Tibial artery (tissue), 4 donors: ENCODE measurements at regions not wholly inside any gene's neighbourhood (a gene's known extent, or its start where the extent isn't known, plus 50 kb on each side); places are given as distances from the start of the nearest gene placed in this dataset.
A peak's percentile ranks its signal among the peaks of the same experiment; 100 is the strongest.

Experiments
- DNase-seq, 2 donors: peaks; one replicate each; pipeline ENCODE4 v3.0.0-alpha.2; 2019
- H3K27ac ChIP-seq, 2 donors: fragments of 200-600 bp; sonication (generic) in 1 of 2; 1 replicate in 1 of 2; 2 replicates in 1 of 2; pipeline ENCODE4 v1.5.1; 2018 to 2019; ENCODE audit warnings: mild to moderate bottlenecking in 1 of 2
- H3K27me3 ChIP-seq, 2 donors: fragments of 200-600 bp; sonication (generic) in 1 of 2; one replicate each; pipeline versions ENCODE4 v1.5.1 to v1.6.0; 2016 to 2019
- H3K36me3 ChIP-seq, 3 donors: fragments of 200-600 bp; sonication (generic) in 2 of 3; one replicate each; pipeline ENCODE4 v1.5.1; 2016 to 2019; ENCODE audit warnings: mild to moderate bottlenecking in 2 of 3
- H3K4me1 ChIP-seq, 4 donors: fragments of 200-600 bp; sonication (generic) in 2 of 4; 1 replicate in 3 of 4; 2 replicates in 1 of 4; pipeline ENCODE4 v1.5.1; 2016 to 2019
- H3K4me3 ChIP-seq, 2 donors: fragments of 200-600 bp; sonication (generic) in 1 of 2; 1 replicate in 1 of 2; 2 replicates in 1 of 2; pipeline ENCODE4 v1.5.1; 2018 to 2019; ENCODE audit warnings: mild to moderate bottlenecking in 2 of 2
- H3K9me3 ChIP-seq, 3 donors: fragments of 200-600 bp; sonication (generic) in 1 of 3; one replicate each; pipeline ENCODE4 v1.5.1; 2016 to 2019
- intact Hi-C: fragments of 100-400 bp; cut with DNase I; formaldehyde crosslinking; loops from one replicate; pipeline ENCODE4 v1.15.0; 2023; ENCODE audit warnings: low total_unique reads
- TF ChIP-seq, protein P1 (sequence below), 2 experiments: fragments of 200-600 bp in 1 of 2; fragments of 450-650 bp in 1 of 2; IDR thresholded peaks; one replicate each; pipeline ENCODE4 v1.5.1; 2017 to 2019; ENCODE audit warnings: antibody characterized with exemption in 2 of 2, mild to moderate bottlenecking in 1 of 2, moderate library complexity in 1 of 2

- intact Hi-C loops = loop anchor here (2.0 kb wide), 1 partner anchor 55 kb away; no protein-coding TSS in a partner anchor
- DNase-seq = no peak
- Histone ChIP-seq H3K27ac (peak overlapping the region; percentile 63 to 78), H3K27me3 (no peaks in the 10 kb centered on the region), H3K4me3 (peak overlapping the region; percentile 43 to 55), H3K9me3 (no peaks in the 10 kb centered on the region), H3K4me1 (peaks cover 0 to 27% (median 2%) of the 10 kb centered on the region in 4 donors), H3K36me3 (no peaks in the 10 kb centered on the region)
- TF ChIP-seq, protein P1, sequence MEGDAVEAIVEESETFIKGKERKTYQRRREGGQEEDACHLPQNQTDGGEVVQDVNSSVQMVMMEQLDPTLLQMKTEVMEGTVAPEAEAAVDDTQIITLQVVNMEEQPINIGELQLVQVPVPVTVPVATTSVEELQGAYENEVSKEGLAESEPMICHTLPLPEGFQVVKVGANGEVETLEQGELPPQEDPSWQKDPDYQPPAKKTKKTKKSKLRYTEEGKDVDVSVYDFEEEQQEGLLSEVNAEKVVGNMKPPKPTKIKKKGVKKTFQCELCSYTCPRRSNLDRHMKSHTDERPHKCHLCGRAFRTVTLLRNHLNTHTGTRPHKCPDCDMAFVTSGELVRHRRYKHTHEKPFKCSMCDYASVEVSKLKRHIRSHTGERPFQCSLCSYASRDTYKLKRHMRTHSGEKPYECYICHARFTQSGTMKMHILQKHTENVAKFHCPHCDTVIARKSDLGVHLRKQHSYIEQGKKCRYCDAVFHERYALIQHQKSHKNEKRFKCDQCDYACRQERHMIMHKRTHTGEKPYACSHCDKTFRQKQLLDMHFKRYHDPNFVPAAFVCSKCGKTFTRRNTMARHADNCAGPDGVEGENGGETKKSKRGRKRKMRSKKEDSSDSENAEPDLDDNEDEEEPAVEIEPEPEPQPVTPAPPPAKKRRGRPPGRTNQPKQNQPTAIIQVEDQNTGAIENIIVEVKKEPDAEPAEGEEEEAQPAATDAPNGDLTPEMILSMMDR (IDR thresholded peaks at IDR 0.05) = no peak
Measured at GRCh38 chr21:16533692-16534407, 804.1 kb downstream of the USP25 start.

GRCh38 chr21:16534408-16535101, 804.8 kb downstream of the USP25 start:
- Histone ChIP-seq H3K9me3 (no peaks in the 10 kb centered on the region), H3K4me3 (peak overlapping the region; percentile 43 to 55), H3K27ac (peak overlapping the region; percentile 63 to 78), H3K4me1 (peaks cover 0 to 27% (median 2%) of the 10 kb centered on the region in 4 donors), H3K27me3 (no peaks in the 10 kb centered on the region), H3K36me3 (no peaks in the 10 kb centered on the region)
- intact Hi-C loops = loop anchor here (2.0 kb wide), 1 partner anchor 54 kb away; no protein-coding TSS in a partner anchor
- TF ChIP-seq, protein P1 (IDR thresholded peaks at IDR 0.05) = no peak
- DNase-seq = peak; percentile 71 to 87

DNA sequence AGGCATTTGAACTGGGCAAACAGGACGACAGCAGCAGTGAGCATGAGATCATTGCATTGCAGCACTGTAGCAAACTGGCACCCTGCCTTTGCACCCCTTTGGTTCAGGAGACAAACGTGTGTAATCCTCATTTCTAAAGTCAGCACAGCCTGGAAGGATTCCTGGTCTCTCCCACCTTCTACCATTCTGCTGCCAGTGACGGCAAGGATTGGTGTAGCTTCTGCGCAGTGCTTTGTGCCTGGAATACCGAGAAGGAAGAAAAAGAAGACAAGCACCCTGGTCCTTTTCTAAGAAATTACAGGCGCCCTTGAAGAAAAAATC, 805.3 kb downstream of the USP25 start:
- Histone ChIP-seq H3K4me3 (peak overlapping the region; percentile 43 to 55), H3K36me3 (no peaks in the 10 kb centered on the region), H3K27me3 (no peaks in the 10 kb centered on the region), H3K4me1 (peaks cover 0 to 27% (median 2%) of the 10 kb centered on the region in 4 donors), H3K27ac (peak overlapping the region; percentile 63 to 78), H3K9me3 (no peaks in the 10 kb centered on the region)
- peak; percentile 84 for DNase-seq
- TF ChIP-seq, protein P1 (IDR thresholded peaks at IDR 0.05) = no peak
- intact Hi-C loops = loop anchor here (2.0 kb wide), 1 partner anchor 54 kb away; no protein-coding TSS in a partner anchor

- DNase-seq = no peak
- intact Hi-C loops = loop anchor here (2.0 kb wide), 1 partner anchor 53 kb away; no protein-coding TSS in a partner anchor
- no peaks in the 10 kb centered on the region for H3K27me3 ChIP-seq
- no peaks in the 10 kb centered on the region for H3K36me3 ChIP-seq
- H3K4me1 ChIP-seq = peaks cover 0 to 27% (median 2%) of the 10 kb centered on the region in 4 donors
- H3K4me3 ChIP-seq = peak overlapping the region; percentile 43 to 55
- TF ChIP-seq, protein P1 (IDR thresholded peaks at IDR 0.05) = no peak
- H3K27ac ChIP-seq = peak overlapping the region; percentile 63 to 78
- H3K9me3 ChIP-seq = no peaks in the 10 kb centered on the region
Measured at GRCh38 chr21:16535626-16536025, 805.8 kb downstream of the USP25 start.

GRCh38 chr21:16536140-16536539, 806.4 kb downstream of the USP25 start:
- Histone ChIP-seq H3K27ac (peak overlapping the region in 1 of 2 donors; percentile 63), H3K27me3 (no peaks in the 10 kb centered on the region), H3K4me1 (peaks cover 0 to 27% (median 2%) of the 10 kb centered on the region in 4 donors), H3K36me3 (no peaks in the 10 kb centered on the region), H3K9me3 (no peaks in the 10 kb centered on the region), H3K4me3 (peak overlapping the region; percentile 39 to 43)
- intact Hi-C loops = no loop called here
- TF ChIP-seq, protein P1 (IDR thresholded peaks at IDR 0.05) = no peak
- no peak for DNase-seq
